ENCODE measurements at regions not wholly inside any gene's neighbourhood (a gene's known extent, or its start where the extent isn't known, plus 50 kb on each side); places are given as distances from the start of the nearest gene placed in this dataset.
"Not testable (repeated sequence)": the region's sequence is repeated elsewhere in the genome, so short reads cannot be mapped to it uniquely, and the experiment has no call there.

GRCh38 chrX:9349572-9350494 lies 115.0 kb upstream of the TBL1X start:
- no peak for DNase-seq

- DNase-seq = no peak
These were observed 113.7 kb upstream of the TBL1X start for GRCh38 chrX:9351126-9351525.

GRCh38 chrX:9352243-9352642 lies 112.6 kb upstream of the TBL1X start:
- no peak for DNase-seq

- DNase-seq = no peak
These were observed 112.0 kb upstream of the TBL1X start for GRCh38 chrX:9352694-9353411.

- DNase-seq = no peak
These were observed 109.9 kb upstream of the TBL1X start for GRCh38 chrX:9354918-9355317.

- no peak for DNase-seq
These were observed 109.1 kb upstream of the TBL1X start for GRCh38 chrX:9355739-9356138.

- DNase-seq = no peak
These were observed 108.0 kb upstream of the TBL1X start for GRCh38 chrX:9356846-9357245.

GRCh38 chrX:9357518-9358114 lies 107.2 kb upstream of the TBL1X start:
- no peak for DNase-seq

GRCh38 chrX:9362363-9362928 lies 102.4 kb upstream of the TBL1X start:
- no peak for DNase-seq

- DNase-seq = no peak
These were observed 97.4 kb upstream of the TBL1X start for GRCh38 chrX:9367421-9367820.

- DNase-seq = no peak
These were observed 96.6 kb upstream of the TBL1X start for GRCh38 chrX:9368262-9368661.

- DNase-seq = no peak
These were observed 95.0 kb upstream of the TBL1X start for GRCh38 chrX:9369802-9370291.

GRCh38 chrX:9370893-9371292 lies 94.0 kb upstream of the TBL1X start:
- no peak for DNase-seq

GRCh38 chrX:9372866-9373265 lies 92.0 kb upstream of the TBL1X start:
- no peak for DNase-seq

GRCh38 chrX:9373789-9374188 lies 91.1 kb upstream of the TBL1X start:
- DNase-seq = no peak

- no peak for DNase-seq
These were observed 90.3 kb upstream of the TBL1X start for GRCh38 chrX:9374555-9374954.

GRCh38 chrX:9376111-9376510 lies 88.7 kb upstream of the TBL1X start:
- no peak for DNase-seq

- DNase-seq = not testable (repeated sequence)
These were observed 87.6 kb upstream of the TBL1X start for GRCh38 chrX:9377216-9377615.

- DNase-seq = no peak
These were observed 85.7 kb upstream of the TBL1X start for GRCh38 chrX:9378980-9379696.

GRCh38 chrX:9379697-9380551 lies 84.9 kb upstream of the TBL1X start:
- DNase-seq = no peak

GRCh38 chrX:9383655-9384054 lies 81.2 kb upstream of the TBL1X start:
- DNase-seq = no peak

GRCh38 chrX:9388450-9388849 lies 76.4 kb upstream of the TBL1X start:
- DNase-seq = no peak

All from NCI-H1417 treated with DMSO at 0.1 percent for 48 hours (cell line).